Epithelial cell of esophagus (primary cell): ENCODE measurements at regions not wholly inside any gene's neighbourhood (a gene's known extent, or its start where the extent isn't known, plus 50 kb on each side); places are given as distances from the start of the nearest gene placed in this dataset.

Experiments used
- DNase-seq: peaks from one replicate; pipeline ENCODE4 v3.0.0; 2010; ENCODE audit warnings: low read depth
- H3K4me3 ChIP-seq: 2 replicates; pipeline ENCODE4 v1.5.1; 2011; ENCODE audit warnings: mild to moderate bottlenecking, low read length, control low read depth
- CTCF ChIP-seq: IDR thresholded peaks from 2 replicates; pipeline ENCODE4 v1.5.1; 2011; ENCODE audit warnings: low read depth, mild to moderate bottlenecking, low read length, control low read depth, inconsistent platforms; ENCODE audit not compliant: insufficient read depth; ENCODE audit errors: missing control alignments

- TF ChIP-seq CTCF = peak; percentile 13
- peak overlapping the region; percentile 35 for H3K4me3 ChIP-seq
- peak; percentile 99 for DNase-seq
Measured at GRCh38 chr10:75294866-75295701, 59.3 kb upstream of the COMTD1 start.

- TF ChIP-seq CTCF = no peak
- no peak for DNase-seq
- peak overlapping the region; percentile 22 for H3K4me3 ChIP-seq
Measured at GRCh38 chr10:75294518-75294865, 58.7 kb upstream of the COMTD1 start.

GRCh38 chr10:75294031-75294437, 58.3 kb upstream of the COMTD1 start:
- no peak overlapping the region for H3K4me3 ChIP-seq
- DNase-seq = no peak
- no peak for TF ChIP-seq CTCF

GRCh38 chr10:75293446-75293820, 57.7 kb upstream of the COMTD1 start:
- TF ChIP-seq CTCF = no peak
- DNase-seq = no peak
- H3K4me3 ChIP-seq = no peak overlapping the region

- no peak for TF ChIP-seq CTCF
- DNase-seq = no peak
- H3K4me3 ChIP-seq = no peak overlapping the region
Measured at GRCh38 chr10:75292794-75293445, 57.2 kb upstream of the COMTD1 start.

- H3K4me3 ChIP-seq = no peak overlapping the region
- TF ChIP-seq CTCF = no peak
- DNase-seq = no peak
Measured at GRCh38 chr10:75291805-75292204, 56.0 kb upstream of the COMTD1 start.

- TF ChIP-seq CTCF = no peak
- no peak for DNase-seq
- H3K4me3 ChIP-seq = no peak overlapping the region
Measured at GRCh38 chr10:75288140-75288711, 52.5 kb upstream of the COMTD1 start.
